MV-4-11 (cell line): ENCODE measurements at regions not wholly inside any gene's neighbourhood (a gene's known extent, or its start where the extent isn't known, plus 50 kb on each side); places are given as distances from the start of the nearest gene placed in this dataset.
"Not testable (repeated sequence)": the region's sequence is repeated elsewhere in the genome, so short reads cannot be mapped to it uniquely, and the experiment has no call there.

Source experiments
- DNase-seq: peaks from one replicate; lab custom pipeline; 2025; lab: John Stamatoyannopoulos, UW

GRCh38 chr21:17679002-17679600 lies 66.4 kb upstream of the BTG3 start:
- peak; percentile 57 for DNase-seq

GRCh38 chr21:17676930-17677329 lies 64.2 kb upstream of the BTG3 start:
- not testable (repeated sequence) for DNase-seq

- no peak for DNase-seq
Observed at GRCh38 chr21:17674106-17674505, 61.4 kb upstream of the BTG3 start.

GRCh38 chr21:17673261-17674020 lies 60.7 kb upstream of the BTG3 start:
- no peak for DNase-seq

- no peak for DNase-seq
Observed at GRCh38 chr21:17671733-17672132, 59.0 kb upstream of the BTG3 start.

GRCh38 chr21:17668479-17669140 lies 55.9 kb upstream of the BTG3 start:
- DNase-seq: no peak

- no peak for DNase-seq
Observed at GRCh38 chr21:17667256-17667655, 54.6 kb upstream of the BTG3 start.
